ENCODE measurements at regions not wholly inside any gene's neighbourhood (a gene's known extent, or its start where the extent isn't known, plus 50 kb on each side); places are given as distances from the start of the nearest gene placed in this dataset.

DNA sequence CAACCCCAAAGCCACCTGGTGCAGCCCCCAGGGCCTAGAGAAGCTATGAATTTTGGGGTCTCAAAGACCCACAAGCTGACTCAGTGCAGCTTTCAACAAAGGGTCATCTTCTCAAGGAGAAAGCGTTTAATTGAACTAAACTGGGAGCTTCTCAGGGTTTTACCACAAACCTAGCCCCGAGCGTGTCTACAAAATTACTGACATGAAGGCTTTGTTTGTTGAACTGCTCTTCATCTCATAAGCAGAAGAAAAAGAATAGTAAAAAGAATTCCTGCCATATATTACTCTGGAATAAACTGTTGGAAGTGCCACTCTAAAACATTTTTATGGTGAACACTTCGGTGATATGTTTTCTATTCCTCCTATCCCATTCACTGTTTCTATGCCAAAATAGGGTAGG, 50.8 kb upstream of the INCENP start:
- DNase-seq = no peak

DNA sequence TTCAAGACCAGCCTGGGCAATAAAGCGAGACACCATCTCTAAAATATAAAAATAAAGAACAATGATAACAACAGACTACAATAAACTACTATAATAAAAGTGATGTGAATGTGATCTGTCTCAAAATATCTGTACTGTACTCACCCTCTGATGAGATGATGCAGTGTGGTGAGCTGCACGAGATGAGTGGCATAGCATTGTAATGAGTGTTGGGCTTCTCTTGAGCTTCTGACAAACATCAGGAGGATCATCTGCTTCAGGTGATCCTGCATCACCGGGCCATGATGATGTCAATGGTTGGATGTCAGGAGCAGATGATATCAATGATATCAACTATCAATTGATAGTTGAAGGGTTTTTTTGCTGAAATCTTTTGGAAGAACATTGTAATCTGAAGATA, 52.4 kb upstream of the INCENP start:
- DNase-seq = no peak

DNA sequence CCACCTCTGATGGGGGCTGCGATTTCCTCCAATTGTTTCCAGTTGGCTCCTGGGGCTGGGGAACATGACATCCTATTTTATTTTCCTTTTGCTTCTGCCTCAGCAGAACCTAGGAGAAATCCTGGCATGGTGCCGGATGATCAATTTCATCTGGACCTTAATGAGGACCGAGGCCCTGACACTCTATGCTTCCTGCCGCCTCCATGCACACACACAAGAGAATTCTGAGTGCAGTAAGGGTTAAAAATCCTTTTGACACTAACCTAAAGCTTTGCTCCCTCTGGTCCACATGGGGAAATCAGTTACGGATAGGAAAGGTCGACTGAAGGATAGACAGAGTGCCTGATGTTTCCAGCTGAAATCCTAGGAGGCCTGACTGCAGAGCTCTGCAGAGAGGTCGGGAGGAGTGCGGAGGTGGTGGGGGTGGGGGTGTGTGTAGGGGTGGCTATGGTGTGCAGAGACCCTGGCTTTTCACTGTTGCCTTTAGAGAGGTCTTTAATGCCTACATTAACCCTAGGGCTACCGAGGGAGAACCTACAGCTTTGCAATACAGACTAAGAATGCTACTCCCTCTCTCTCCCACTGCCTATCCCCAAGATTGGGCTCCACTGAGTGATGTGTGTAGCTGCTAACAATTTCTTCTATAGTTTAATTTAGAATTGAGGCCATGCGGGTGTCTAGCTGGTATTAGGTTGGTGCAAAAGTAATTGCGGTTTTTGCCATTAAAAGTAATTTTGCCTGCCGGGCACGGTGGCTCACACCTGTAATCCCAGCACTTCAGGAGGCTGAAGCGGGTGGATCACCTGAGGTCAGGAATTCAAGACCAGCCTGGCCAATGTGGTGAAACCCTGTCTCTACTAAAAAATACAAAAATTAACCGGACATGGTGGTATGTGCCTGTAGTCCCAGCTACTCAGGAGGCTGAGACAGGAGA, 53.6 kb upstream of the INCENP start:
- DNase-seq = no peak

DNA sequence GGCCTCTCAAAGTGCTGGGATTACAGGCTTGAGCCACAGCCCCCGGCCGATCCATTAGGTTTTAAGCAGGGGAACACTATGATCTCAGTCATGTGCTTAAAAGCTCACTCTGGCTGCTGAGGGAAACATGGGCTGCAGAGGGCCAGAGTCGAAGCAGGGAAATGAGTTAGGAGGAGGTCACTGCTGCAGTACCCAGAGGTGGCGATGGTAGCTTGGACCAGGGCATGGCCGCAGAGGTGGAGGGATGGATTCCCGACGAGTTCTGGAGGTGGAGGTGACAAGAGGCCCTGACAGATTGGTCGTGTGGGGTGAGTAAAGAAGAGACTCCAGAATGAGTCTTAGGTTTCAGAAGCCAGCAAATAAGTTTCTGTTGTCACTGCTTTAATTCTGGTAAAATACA, 54.4 kb upstream of the INCENP start:
- DNase-seq = no peak

DNA sequence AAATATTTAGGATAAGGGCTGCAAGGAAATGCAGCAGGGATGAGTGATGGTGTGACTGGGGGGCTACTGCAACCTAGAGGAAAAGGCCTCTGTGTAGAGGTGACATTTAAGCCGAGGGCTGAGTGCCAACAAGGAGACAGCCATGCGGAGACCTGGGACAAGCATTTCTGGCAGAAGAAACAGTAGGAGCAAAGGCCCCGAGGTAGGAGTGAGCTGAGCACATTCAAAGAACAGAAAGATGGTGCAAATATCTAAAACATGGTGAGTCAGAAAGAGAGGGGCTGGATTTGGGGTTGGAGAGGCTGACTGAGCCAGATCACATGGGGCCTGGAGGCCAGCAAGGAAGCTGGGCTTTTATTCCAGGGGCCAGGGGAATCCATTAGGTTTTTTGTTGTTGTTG, 55.1 kb upstream of the INCENP start:
- DNase-seq = no peak

DNA sequence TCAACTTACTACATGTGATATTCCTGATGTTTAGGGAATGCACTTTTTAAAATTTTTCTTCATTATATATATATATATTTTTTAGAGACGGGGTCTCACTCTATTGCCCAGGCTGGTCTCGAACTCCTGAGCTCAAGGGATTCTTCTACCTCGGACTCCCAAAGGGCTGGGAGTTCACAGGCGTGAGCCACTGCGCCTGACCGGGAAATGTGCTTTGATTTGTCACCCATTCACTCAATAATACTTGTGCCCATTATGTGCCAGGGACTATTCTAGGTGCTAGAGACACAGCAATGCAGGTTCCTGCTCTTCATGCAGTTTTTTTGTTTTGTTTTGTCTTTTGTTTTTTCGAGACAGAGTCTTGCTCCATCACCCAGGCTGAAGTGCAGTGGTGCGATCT, 56.1 kb upstream of the INCENP start:
- DNase-seq = no peak

DNA sequence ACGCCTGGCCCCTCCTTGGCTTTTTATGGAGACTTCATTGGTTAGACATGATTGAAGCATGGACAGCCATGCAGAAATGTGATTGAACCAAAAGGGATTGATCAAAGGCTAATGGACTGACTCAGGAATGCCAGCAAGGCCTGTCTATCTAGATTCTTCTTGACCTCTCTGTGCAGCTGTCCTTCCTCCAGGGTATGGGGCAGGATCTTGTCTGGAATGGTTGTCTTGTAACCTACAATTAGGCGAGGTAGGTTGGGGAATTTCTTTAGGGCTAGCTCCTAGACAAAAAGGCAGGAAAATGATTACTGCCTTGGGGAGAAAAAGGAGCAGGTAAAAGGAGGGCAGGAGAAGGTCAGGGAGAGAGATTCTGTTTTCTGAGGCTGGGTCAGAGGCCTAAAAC, 59.6 kb upstream of the INCENP start:
- no peak for DNase-seq

DNA sequence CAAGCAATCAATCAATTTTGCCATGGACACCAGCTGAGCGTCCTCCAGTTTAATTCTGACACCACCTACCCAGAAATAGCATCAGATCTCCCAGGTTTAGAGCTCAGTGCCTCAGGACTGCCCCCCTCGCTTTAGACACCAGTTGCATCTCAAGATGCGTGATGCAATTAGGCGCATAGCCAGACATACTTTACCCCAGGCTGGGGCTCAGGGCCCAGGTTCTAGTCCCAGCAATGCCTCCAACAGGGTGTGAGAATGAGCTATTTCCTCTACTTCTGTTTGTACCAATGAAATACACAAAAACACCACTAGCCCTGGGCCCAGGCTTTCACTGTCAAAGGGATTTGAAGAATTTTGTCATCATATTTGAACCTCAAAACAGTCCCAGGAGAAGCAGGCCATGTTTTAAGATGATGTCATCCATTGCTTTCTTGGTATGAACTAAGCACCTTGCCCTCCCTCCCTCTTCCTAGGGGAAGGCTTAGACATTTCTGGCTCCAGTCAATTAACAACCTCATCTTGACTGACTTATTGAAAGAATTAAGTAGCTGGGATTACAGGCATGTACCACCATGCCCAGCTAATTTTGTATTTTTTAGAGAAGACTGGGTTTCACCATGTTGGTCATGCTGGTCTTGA, 61.5 kb upstream of the INCENP start:
- DNase-seq = no peak

DNA sequence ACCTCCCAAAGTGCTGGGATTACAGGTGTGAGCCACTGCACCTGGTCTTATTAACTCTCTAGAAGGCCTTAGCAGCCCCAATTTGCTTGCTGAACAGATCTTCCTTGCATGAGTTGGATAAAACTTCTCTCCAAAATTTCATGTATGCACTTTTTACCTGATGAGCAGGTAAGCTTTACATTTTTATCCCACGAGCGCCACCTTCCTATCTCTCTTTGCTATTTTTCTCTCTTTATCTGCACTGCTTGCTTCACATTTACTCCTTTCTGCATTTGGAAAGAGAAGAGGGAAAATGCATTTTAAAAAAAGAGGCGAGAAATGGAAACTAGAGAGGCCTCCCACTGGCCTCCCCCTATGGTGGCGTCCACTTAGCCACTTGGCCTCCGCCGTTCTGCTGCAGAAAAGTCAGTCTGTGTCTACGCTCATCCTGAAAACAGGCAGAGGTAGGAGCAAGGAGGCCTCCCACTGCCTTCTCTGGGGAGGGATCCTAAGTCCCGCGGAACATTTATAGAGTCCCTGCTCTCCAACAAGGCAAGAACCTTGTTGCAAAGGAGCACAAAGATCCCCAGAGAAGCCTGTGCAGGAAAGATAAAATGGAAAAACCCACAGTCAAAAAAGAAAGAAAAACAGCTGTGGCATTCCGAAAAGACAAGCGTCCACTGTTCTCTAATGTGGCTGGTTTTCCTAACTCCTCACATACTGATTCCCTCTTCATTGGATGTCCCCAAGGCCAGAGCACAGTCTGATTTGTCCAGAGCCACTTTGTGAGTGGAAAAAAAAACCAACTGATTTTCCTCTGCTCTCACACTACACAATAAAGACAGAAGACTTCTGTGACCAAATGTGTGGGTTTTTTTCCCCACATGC, 62.2 kb upstream of the INCENP start:
- no peak for DNase-seq

DNA sequence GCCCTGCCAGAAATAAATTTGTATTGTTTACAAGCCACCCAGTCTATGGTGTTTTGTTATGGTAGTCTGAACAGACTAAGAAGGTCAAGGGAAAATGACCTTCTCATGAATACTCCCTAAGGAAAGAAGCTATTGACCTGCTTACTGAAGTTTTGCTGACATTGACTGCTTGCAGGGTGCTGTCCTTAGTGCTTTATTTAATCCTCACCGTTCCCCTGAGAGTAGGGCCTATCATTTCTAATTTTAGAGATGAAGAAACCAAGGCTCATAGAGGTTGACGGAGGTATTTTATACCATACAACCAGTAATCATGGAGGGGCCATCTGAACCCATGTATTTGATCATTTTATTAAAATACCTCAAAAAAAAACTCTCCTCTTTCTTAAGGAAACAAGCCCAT, 66.7 kb upstream of the INCENP start:
- no peak for DNase-seq

DNA sequence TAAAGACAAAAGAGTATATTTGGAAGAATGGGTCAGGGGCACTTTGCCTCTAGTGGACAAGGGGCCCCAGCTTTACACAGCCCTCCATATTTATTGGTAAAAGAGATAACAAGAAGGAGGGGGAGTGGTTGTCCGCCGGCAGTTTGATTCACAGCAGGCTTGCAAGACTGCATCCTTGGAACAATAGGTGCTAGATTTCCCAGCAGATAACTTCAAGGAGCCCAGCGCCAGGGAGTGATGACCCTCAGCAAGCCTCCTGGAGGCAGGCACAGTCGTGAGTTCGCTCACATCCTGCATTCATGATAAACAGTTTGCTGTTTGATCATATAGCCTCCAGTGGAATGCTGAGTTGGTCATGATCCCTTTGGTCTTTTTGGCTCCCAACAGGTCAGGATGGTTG, 67.8 kb upstream of the INCENP start:
- DNase-seq = no peak

DNA sequence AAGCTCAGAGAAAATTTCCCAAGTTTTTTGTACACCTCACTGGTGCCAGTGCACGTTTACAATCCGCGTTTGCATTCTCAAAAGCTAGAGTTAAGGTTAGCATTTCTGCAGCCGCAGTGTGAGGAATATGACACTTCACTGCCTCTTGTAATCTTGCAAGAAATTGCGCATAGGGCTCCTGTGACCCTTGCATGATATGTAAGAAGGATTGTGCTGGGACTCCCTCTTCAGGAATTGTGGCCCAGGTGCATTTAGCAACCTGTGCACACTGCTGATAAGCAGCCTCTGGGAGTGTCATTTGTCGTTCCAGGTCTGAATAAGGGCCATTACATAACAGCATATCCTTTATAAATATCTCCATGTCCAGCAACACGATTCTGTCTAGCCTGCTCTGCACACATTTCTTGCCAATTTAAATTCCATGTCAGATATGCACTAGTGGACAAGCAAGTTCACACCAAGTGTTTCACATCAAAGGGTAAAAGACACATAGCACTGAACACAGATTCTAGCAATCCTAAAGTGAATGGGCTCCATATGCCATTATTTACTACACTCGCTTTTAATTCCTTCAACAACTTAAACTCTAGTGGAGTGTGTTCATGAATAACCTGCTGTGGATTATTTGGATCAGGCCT, 69.2 kb upstream of the INCENP start:
- no peak for DNase-seq

DNA sequence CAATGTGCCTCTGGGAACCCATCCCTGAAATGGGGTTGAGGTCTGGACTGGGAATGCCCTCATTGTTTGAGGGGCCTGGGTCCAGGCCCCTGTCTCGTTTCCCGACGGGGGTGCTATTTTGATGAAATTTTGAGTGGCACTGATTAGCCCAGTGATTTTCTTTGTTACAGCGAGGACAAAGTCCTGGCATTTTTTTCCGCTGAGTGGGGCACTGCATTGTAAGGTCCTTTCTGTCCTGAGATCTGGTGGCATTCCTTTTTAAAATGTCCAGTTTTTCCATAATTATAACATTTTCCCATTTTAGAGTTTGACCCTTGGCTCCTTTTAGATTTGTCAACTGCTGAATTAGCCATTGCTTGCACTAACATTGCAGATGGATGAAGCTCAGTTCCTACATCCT, 69.7 kb upstream of the INCENP start:
- no peak for DNase-seq

DNA sequence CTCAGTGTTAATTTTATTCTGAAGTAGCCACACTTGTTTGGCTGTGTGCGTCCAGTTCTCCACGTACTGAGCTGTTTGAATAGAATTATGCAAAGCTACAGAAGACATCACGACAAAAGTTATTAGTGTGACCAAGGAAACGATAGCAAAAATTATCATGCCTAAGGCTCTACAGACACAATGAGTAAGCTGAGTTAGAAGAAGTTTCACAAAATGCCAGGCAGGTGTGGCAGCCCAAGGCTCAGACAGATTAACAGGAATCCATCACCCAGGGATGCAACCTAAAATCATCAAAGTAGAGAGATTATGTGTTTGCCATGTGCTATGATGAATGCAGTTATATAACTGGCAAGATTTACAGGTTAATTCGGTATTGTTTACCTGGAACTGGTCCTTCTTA, 73.1 kb upstream of the INCENP start:
- DNase-seq = no peak

DNA sequence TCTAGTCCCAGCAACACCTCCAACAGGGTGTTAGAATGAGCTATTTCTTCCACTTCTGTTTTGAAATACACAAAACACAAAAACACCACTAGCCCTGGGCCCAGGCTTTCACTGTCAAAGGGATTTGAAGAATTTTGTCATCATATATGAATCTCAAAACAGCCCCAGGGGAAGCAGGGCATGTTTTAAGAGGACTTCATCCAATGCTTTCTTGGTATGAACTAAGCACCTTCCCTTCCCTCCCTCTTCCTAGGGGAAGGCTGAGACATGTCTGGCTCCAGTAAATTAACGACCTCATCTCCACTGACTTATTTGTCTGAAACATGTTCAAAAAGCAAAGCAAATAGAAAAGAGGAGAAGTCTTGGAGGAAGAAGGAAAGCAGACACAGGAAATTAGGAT, 75.7 kb upstream of the INCENP start:
- DNase-seq = no peak

DNA sequence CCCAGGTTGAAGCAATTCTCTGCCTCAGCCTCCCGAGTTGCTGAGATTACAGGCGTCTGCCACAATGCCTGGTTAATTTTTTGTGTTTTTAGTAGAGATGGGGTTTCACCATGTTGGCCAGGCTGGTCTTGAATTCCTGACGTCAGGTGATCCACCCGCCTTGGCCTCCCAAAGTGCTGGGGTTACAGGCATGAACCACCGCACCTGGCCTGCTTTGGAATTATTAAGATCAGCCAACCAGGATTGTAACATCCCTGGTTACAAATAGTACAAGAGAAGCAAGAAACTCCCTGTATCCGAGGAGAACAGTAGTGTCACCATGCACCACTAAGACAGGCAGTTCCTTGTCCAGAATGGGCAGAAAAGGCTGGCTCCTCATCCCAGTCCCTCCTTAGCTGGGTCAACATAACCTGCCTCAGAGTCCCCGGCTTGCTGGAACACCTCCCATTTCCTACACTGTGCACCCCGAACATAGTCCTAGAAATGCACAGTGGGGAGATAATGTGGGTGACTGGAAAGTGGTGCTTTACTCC, 77.2 kb upstream of the INCENP start:
- no peak for DNase-seq

DNA sequence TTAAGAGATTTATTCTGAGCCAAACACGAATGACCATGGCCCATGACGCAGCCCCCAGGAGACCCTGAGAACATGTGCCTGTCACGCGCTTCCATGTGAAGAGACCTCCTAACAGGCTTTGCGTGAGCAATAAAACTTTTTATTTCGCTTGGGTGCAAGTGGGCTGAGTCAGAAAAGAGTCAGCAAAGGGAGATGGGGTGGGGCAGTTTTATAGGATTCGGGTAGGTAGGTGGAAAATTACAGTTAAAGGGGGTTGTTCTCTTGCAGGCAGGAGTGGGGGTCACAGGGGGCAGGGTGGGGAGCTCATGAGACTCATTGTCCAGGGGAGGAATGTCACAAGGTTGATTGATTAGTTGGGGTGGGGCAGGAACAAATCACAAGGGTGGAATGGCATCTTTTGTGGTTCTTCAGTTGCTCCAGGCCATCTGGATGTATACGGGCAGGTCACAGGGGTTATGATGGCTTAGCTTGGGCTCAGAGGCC, 77.2 kb upstream of the FTH1 start:
- DNase-seq = no peak

DNA sequence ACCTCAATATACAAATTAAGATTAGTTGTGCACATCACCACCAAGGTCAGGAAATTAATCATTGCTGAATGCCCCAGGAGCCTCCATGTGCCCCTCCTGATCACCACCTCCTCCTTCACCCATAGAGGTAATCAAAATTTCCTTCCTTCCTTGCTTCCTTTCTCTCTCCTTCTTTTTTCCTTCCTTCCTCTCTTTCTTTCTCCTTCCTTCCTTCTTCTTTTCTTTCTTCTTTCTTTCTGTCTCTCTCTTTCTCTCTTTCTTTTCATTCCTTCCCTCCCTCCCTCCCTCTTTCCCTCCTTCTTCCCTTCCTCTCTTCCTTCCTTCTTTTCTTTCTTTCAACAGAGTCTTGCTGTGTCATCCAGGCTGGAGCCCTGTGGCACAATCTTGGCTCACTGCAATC, 67.9 kb upstream of the FTH1 start:
- no peak for DNase-seq

DNA sequence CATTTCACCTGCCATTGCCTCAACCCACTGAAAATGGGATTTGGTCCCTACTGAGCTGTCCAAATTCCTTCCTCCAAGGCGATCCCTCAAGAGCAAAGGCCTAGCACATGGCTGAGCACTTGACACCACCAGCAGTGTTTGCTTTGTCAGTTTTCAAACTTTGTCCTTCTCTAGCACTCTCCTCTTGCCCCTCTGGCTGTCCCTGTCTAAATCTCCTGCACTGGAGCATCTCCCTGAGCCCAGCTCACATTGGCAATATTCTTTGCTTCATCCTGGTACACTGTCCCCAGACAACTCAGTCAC, 66.6 kb upstream of the FTH1 start:
- no peak for DNase-seq

DNA sequence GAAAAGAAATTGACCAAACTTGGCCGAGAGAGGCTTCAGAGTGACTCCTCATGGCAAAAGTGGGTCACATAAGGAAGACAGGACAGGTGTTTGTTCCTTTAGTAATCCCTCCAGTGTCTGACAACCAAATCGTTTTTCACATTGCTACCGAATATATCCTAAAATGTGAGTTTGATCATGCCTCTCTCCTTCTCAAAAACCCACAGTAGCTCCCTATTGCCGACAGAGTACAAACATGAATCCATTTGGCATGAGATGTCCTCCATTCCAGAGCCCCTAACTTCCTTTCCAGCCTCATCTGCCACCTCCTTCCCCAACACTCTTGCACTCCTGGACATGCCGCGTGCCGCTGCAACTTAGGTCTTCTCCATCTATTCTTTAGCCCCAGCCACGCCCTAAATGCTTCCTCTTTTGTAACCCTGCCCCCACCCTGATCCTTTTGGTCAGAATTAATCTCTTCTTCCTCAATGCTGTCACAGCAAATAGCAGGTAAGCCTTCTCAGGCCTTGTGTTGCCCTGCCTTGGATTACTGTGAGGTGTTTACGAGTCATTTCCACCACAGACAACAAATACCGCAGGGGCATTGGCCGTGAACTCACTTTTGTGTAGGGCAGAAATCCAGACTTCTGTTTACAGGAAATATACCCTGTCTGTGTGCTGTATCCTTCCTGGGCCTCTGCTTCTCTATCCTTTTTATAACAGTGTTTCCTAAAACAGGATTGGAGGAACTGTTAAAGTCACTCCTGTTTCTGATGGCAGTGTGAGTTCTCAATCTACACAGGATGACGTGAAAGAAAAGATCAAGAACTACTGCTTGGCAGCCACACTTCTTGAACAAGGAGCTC, 66.0 kb upstream of the FTH1 start:
- DNase-seq = no peak

DNA sequence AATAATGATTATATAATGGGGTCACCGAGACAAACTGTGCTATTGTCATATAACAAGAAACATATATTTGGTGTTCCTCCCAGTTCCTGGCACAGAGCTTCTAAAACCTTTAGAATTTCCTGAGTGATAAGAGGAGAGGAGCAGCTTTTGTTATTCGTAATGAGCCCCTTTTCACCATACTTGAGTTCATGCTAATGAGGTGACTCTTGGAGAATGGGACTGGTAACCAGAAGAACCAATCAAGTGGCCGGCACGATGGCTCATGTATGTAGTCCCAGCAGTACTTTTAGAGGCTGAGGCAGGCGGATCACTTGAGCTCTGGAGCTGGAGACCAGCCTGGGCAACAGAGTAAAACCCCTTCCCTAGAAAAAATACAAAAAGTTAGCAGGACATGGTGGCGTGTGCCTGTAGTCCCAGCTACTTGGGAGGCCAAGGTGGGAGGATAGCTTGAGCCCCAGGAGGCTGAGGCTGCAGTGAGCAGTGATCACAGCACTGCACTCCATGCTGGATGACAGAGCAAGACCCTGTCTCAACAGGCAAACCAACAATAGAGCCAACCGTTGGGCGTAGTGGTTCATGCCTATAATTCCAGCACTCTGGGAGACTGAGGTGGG, 62.7 kb upstream of the FTH1 start:
- no peak for DNase-seq

All from stimulated activated CD4-positive, alpha-beta T cell treated with anti-CD3 and anti-CD28 coated beads, Interleukin-2, amount 100 ng/mL, for 24 hours (primary cell).